Hematopoietic multipotent progenitor cell treated with erythropoietin and hydrocortisone succinate and interleukin-3 and kit ligand, for 8 days (in vitro differentiated cells): ENCODE measurements at regions not wholly inside any gene's neighbourhood (a gene's known extent, or its start where the extent isn't known, plus 50 kb on each side); places are given as distances from the start of the nearest gene placed in this dataset.
"Not testable (repeated sequence)": the region's sequence is repeated elsewhere in the genome, so short reads cannot be mapped to it uniquely, and the experiment has no call there.

ENCODE experiments used
- DNase-seq: peaks from one replicate; pipeline ENCODE4 v3.0.0-alpha.2; 2015

DNA sequence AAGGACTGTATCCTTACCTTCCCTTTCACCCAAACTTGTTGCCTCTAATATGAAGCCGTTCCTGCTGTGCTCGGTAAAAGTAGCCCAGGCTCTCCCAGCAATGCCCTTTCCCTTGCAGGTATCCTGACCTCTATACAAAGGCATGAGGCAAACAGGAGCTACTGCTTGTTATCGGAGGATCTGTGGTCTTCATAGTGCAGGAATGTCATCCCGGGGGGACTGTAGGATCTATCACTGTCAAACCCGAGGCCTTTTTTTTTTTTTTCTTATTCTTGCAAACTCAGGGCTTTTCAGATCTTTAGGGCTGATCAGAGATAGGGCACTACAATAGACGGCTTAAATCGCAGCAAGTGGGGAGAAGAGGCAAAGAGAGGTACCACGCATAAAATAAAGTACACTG lies 1206.6 kb downstream of the TYW1 start:
- no peak for DNase-seq

DNA sequence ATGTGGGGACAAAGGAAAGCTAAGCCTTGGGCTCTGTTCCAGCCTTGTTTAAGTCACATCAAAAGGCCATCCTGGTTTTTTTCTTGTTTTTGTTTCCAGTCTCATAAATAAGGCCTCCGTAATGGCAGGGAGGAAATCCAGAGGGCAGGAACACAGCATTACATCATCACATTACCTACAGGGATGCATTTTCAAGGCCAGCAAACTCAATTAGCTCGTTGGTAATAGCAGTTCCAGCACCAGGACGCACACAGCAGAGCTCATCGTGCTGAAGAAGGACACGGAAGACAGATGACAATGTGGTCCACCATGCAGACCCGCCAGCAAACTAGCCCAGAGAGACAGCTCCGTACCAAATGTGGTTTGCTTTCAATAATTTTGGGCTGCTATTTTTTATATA lies 1209.2 kb downstream of the TYW1 start:
- no peak for DNase-seq

- DNase-seq = no peak
These were observed 1210.4 kb downstream of the TYW1 start for GRCh38 chr7:68206946-68207485.

- no peak for DNase-seq
These were observed 1211.0 kb downstream of the TYW1 start for GRCh38 chr7:68207676-68208075.

- DNase-seq = no peak
These were observed 1212.9 kb downstream of the TYW1 start for GRCh38 chr7:68209486-68209885.

GRCh38 chr7:68213838-68214237 lies 1217.2 kb downstream of the TYW1 start:
- no peak for DNase-seq

DNA sequence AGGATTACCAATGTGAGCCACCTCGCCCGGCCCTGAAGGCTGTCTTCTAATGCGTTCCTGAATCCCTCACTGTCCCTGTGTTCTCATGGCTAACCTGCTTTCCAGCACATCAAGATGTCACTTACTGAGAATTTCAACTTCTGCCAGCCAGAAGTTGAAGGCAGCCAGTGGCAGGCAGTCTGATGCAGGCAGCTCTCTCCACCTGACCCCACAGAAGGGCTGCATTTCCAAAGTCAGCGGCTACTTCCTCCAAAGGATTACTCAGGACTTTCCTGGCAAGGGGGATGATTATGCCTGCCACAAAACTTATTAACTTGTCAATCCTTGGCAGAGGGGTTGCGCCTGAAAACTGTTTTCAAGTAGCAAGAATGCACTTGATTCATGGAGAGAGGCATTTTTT lies 1219.4 kb downstream of the TYW1 start:
- no peak for DNase-seq

- DNase-seq = no peak
These were observed 1220.8 kb downstream of the TYW1 start for GRCh38 chr7:68217426-68217825.

DNA sequence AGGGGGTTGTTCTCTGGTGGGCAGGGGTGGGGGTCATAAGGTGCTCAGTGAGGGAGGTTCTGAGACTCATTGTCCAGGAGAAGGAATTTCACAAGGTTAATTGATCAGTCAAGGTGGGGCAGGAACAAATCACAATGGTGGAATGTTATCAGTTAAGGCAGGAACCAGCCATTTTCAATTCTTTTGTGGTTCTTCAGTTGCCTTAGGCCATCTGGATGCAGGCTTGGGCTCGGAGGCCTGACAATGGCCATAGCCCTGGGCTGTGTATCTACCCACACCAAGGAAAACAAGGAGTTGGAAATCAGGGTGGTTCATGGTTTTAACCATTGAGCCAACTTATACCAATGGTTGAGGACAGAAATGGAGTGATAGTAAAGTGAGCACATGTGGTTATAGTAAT lies 1221.8 kb downstream of the TYW1 start:
- DNase-seq = no peak

GRCh38 chr7:68222311-68222710 lies 1225.7 kb downstream of the TYW1 start:
- DNase-seq = no peak

DNA sequence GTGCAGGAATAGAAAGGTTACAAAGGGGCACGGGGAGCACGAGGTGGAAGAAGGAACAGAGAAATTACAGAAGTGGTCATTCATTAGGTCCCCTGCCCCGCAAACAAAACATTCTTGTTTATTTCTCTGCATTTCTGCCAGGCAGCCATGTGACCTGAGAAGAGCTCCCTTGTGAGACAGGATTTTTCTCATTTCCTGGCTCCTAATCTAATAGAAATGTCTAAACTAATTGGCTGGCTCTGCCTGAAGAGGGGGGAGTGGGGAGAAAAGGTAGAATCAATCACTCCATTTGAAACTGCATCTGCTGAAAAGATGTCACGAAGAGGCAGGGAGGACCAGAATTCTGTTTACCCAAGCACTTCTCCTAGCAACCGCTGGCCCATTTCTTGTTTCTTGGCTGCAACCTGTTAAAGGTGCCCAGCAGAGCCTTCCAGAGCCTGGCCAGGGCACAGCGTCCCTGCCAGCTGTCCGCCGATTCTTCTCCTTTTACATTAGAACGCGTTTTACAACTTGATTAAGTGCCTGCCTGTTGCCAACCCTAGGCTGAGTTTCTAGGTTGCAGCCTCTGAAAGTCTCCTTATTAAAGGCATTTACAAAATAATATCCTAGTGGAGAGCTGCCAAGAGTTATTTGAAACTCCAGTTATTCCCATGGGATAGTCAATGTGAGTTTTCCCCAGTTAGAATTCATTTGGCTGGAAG lies 1227.6 kb downstream of the TYW1 start:
- DNase-seq = no peak

GRCh38 chr7:68231011-68231410 lies 1234.4 kb downstream of the TYW1 start:
- not testable (repeated sequence) for DNase-seq

DNA sequence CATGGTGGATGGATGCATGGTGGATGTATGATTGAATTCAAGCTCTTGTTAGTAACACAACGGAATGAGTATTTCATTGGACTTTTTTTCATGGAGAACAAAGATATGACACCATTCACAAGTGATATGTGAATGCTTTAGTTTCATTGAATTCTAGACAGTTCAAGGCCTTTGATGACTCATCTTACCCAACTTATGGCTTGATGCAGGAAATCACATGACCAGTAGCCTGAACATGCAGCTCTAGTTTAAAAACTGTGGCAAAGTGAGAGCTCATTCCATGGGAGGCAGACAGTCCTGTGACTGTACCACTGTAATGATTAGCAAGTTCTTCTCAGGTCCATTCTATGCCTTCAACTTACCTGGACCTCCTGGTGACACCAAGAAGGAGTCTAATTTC lies 1239.3 kb downstream of the TYW1 start:
- DNase-seq = no peak

- DNase-seq = no peak
These were observed 1241.7 kb downstream of the TYW1 start for GRCh38 chr7:68238204-68238805.

DNA sequence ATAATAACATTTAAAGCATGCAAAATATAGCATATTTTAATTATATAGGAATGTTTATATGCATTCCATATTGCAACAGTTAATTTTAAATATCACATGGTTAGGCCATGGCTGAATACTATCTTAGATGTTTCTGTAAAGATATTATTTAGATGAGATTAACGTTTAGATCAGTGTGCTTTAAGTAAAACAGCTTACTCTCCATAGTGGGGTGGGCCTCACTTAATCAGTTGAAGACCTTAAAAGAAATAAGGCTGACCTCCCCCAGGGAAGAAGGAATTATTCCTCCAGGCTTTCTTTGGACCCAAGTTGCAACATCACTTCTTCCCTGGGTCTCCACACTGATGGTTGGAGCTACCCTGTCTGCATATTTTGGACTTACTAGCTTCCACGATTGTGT lies 1246.5 kb downstream of the TYW1 start:
- no peak for DNase-seq

DNA sequence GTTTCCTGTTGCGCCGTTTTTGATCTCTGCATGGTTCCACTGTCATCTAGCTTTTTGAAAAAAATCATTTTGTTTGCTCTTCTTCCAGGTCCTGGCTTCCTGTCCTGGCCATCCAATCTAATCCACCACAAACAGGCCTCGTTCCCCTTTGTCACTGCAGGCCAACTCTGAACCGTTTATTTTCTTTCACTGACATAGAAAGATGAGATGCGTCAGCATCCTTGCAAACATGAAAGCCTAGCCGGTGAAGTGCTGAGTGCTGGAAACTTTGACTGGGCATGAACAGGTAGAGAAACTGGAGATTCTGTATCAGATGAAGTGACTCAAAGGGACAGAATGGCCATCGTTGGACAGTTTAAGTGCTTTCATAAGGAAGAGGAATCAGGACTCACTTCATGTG lies 1247.8 kb downstream of the TYW1 start:
- no peak for DNase-seq

DNA sequence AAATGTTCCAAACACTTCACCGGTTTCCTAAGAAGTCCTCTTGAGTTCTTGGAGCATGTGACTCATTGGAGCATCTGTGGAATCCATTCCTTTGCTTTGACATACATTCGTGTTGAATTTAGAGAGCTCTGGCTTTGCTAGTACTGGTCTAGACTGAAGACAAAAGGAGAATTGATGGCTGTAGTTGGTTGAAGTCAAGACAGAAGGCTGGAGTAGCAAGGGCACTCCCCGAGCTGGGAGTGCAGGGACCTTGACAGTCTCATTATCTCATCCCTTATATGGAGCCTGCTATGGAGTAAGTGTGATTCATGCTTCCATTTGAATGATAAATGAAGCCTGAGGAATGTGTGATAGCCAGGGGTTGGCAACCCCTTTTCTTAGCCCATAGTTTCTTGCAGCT lies 1249.1 kb downstream of the TYW1 start:
- DNase-seq = no peak

GRCh38 chr7:68246189-68246633 lies 1249.6 kb downstream of the TYW1 start:
- DNase-seq = no peak

DNA sequence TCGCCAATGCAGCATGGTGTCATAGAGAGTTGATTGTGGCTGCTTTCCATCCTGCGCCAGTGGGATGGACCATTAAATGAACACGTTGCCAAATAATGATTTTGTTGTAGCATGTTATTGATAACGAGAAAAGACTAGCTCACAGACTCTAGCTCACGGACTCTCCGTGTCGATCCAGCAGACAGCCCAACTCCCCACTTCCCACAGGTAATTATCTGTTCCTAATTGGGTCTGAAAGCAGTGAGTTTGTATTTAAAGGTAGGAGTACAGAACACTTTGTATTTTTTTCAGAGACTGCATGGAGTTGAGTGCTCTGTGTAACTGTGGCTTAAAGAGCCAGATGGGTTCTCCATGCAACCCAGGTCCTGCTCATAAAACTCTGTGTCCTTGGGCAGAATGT lies 1250.5 kb downstream of the TYW1 start:
- DNase-seq = no peak

- DNase-seq = no peak
These were observed 1250.9 kb downstream of the TYW1 start for GRCh38 chr7:68247571-68247970.

DNA sequence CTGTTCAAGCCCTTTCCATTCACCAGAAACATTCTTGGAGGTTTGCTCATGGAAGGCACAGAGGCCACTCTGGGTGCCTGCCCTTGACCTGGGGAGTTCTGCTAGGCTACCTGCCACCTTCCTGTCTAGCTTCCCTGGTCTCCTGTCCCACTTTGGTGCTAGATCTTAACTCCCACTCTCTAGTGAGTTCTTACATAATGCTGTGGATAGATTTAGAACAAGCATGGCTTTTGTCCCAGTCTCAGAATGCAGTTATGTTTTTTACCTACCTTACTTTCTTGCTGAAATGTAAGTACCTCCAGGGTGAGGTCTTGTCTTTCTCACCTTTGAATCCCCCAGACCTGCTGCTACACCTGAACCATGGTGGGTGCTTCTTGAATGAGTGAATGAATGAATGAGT lies 1252.3 kb downstream of the TYW1 start:
- no peak for DNase-seq

- no peak for DNase-seq
These were observed 1253.0 kb downstream of the TYW1 start for GRCh38 chr7:68249611-68250010.

DNA sequence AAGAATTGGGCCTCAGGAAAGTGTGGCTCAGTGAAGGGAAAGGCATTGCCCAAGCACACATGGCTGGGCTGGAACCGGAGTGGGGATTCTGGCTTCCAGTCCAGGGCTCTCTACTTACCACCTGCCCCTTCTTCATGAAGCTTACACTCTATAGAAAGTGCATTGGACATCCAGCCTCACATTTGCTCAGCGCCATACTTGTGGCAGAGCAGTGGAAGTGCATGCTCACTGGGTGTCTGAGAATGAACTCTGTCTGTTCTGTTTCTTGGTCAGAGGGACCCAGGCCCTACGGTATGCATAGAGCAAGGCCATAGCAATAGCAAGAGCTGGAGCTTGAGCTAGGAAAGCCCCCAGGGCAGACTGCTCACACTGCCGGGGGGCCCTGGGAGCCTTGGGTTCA lies 1253.5 kb downstream of the TYW1 start:
- DNase-seq = no peak

GRCh38 chr7:68254815-68255214 lies 1258.2 kb downstream of the TYW1 start:
- DNase-seq = not testable (repeated sequence)

- no peak for DNase-seq
These were observed 1259.7 kb downstream of the TYW1 start for GRCh38 chr7:68256295-68256694.
